Panc1 (cell line): ENCODE measurements at regions not wholly inside any gene's neighbourhood (a gene's known extent, or its start where the extent isn't known, plus 50 kb on each side); places are given as distances from the start of the nearest gene placed in this dataset.

Source experiments
- ATAC-seq: fragments of 200-7000 bp; cut with Tn5 transposase; 2 replicates; pipeline ENCODE4 v1.9.1; 2020; ENCODE audit warnings: mild to moderate bottlenecking, moderate library complexity
- BruUV-seq: library from RNA; stranded (reverse); fragments of 400-500 nt; replicated peaks from 2 replicates; lab custom pipeline; 2021; lab: Mats Ljungman, UMichigan
- CTCF ChIA-PET: fragments of 300-600 bp; sonication (Branson Sonifier 250); formaldehyde crosslinking; loops from one replicate; lab custom pipeline; 2022; ENCODE audit warnings: antibody characterized with exemption; lab: Charles Lee
- POLR2A ChIA-PET: fragments of 300-600 bp; sonication (Branson Sonifier 250); formaldehyde crosslinking; loops from one replicate; lab custom pipeline; 2022; ENCODE audit warnings: antibody characterized with exemption; lab: Charles Lee
- DNase-seq: peaks from one replicate; pipeline ENCODE4 v3.0.0-alpha.2; 2010; ENCODE audit warnings: low read depth, low spot score
- H3K27ac ChIP-seq: 2 replicates; pipeline ENCODE4 v1.5.1; 2011; ENCODE audit warnings: mild to moderate bottlenecking, low read length, inconsistent platforms
- H3K27me3 ChIP-seq: fragments of 200-500 bp; sonication (Bioruptor generic); 2 replicates; pipeline ENCODE4 v1.6.0; 2014; ENCODE audit warnings: low read length, inconsistent platforms; ENCODE audit not compliant: control insufficient read depth, insufficient read depth
- H3K36me3 ChIP-seq: fragments of 200-500 bp; sonication (Bioruptor generic); 2 replicates; pipeline ENCODE4 v1.5.1; 2014; ENCODE audit warnings: inconsistent platforms, mild to moderate bottlenecking, low read length, moderate library complexity; ENCODE audit not compliant: control insufficient read depth, insufficient read depth
- H3K4me1 ChIP-seq: 2 replicates; pipeline ENCODE4 v1.5.1; 2011; ENCODE audit warnings: inconsistent platforms, mild to moderate bottlenecking, low read length, moderate library complexity; ENCODE audit not compliant: control insufficient read depth, insufficient read depth
- H3K4me3 ChIP-seq, 2 experiments: 2 replicates each; pipeline ENCODE4 v1.5.1; 2011 to 2012; ENCODE audit warnings: low read depth in 2 of 2, low read length in 2 of 2, mild to moderate bottlenecking in 2 of 2, inconsistent platforms in 1 of 2, moderate library complexity in 1 of 2
- H3K9me3 ChIP-seq: fragments of 200-500 bp; sonication (Bioruptor generic); 2 replicates; pipeline ENCODE4 v1.5.1; 2014; ENCODE audit warnings: low read depth, mild to moderate bottlenecking, inconsistent platforms, low read length, moderate library complexity; ENCODE audit not compliant: control insufficient read depth, insufficient read depth
- CTCF ChIP-seq: fragments of 450-650 bp; IDR thresholded peaks from 2 replicates; pipeline ENCODE4 v1.5.1; 2017; ENCODE audit warnings: mild to moderate bottlenecking
- POLR2AphosphoS5 ChIP-seq: IDR thresholded peaks from 2 replicates; pipeline ENCODE4 v1.6.1; 2012; ENCODE audit warnings: mild to moderate bottlenecking, low read depth, low read length, moderate library complexity
- REST ChIP-seq, 2 experiments: IDR thresholded peaks; 2 replicates each; pipeline ENCODE4 v1.6.1; 2011 to 2012; ENCODE audit warnings: low read depth in 2 of 2, control low read depth in 1 of 2, low read length in 1 of 2, mild to moderate bottlenecking in 1 of 2, moderate library complexity in 1 of 2; ENCODE audit not compliant: insufficient read depth in 1 of 2
- SIN3A ChIP-seq: IDR thresholded peaks from 2 replicates; pipeline ENCODE4 v1.6.1; 2012; ENCODE audit warnings: low read depth, mild to moderate bottlenecking, low read length, moderate library complexity, borderline replicate concordance; ENCODE audit not compliant: insufficient read depth
- TCF7L2 ChIP-seq: IDR thresholded peaks from 2 replicates; pipeline ENCODE4 v1.6.1; 2011; ENCODE audit warnings: mild to moderate bottlenecking, low read depth, low read length, inconsistent platforms
- in situ Hi-C: cut with HindIII; loops from 2 replicates; pipeline ENCODE4 v1.10.0; 2016; ENCODE audit warnings: low sequenced_read_pairs, low pct_unique_long_range_greater_than_20kb
- intact Hi-C: fragments of 100-400 bp; cut with micrococcal nuclease; formaldehyde crosslinking; loops from one replicate; pipeline ENCODE4 v1.10.0; 2022; ENCODE audit not compliant: unreplicated experiment

GRCh38 chr6:155962276-155962675, 506.6 kb upstream of the NOX3 start:
- Histone ChIP-seq H3K4me1 (no peaks in the 10 kb centered on the region), H3K4me3 (no peak overlapping the region), H3K27ac (no peak overlapping the region), H3K36me3 (no peaks in the 10 kb centered on the region), H3K9me3 (no peaks in the 10 kb centered on the region), H3K27me3 (no peaks in the 10 kb centered on the region)
- DNase-seq = no peak
- POLR2A ChIA-PET = no interaction called here
- CTCF ChIA-PET = no interaction called here
- TF ChIP-seq CTCF (no peak), TCF7L2 (no peak), SIN3A (no peak), POLR2AphosphoS5 (no peak), REST (IDR thresholded peaks at IDR 0.05; ENCODE audit: insufficient read depth in 1 of 2, low read depth in 2 of 2, low read length in 1 of 2) (no peak)
- intact Hi-C loops = no loop called here
- no TSS peak for BruUV-seq
- in situ Hi-C loops = no loop called here
- ATAC-seq = no peak

GRCh38 chr6:155959898-155960495, 504.4 kb upstream of the NOX3 start:
- POLR2A ChIA-PET = no interaction called here
- H3K36me3 ChIP-seq = no peaks in the 10 kb centered on the region
- ATAC-seq (no peak), DNase-seq (no peak)
- no peaks in the 10 kb centered on the region for H3K9me3 ChIP-seq
- in situ Hi-C loops (no loop called here), intact Hi-C loops (no loop called here)
- no peak overlapping the region for H3K4me3 ChIP-seq
- CTCF ChIA-PET = no interaction called here
- H3K27me3 ChIP-seq = no peaks in the 10 kb centered on the region
- H3K27ac ChIP-seq = no peak overlapping the region
- H3K4me1 ChIP-seq = no peaks in the 10 kb centered on the region
- TF ChIP-seq SIN3A (no peak), POLR2AphosphoS5 (no peak), CTCF (no peak), REST (IDR thresholded peaks at IDR 0.05; ENCODE audit: insufficient read depth in 1 of 2, low read depth in 2 of 2, low read length in 1 of 2) (no peak), TCF7L2 (no peak)
- no TSS peak for BruUV-seq
